ENCODE measurements at regions not wholly inside any gene's neighbourhood (a gene's known extent, or its start where the extent isn't known, plus 50 kb on each side); places are given as distances from the start of the nearest gene placed in this dataset.

DNA sequence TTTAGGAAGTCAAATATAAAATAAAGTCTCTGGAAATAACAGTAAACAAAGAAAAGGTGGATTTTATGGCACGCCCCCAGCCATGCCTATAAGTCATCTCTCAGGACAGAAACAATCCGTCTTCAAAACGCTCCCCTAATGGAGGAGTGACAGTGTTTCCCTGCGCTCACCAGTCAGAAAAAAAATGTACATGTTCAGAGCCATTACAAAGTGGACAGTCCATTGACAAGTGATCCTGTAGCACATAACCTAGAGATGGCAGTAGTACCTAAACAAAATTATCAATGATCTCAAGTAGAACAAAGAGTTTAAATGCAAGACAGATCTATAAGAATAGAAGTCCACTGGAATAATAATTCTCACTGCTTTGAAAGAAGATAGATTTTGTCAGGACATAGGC lies 891.7 kb upstream of the MIR17HG start:
- H3K27me3 ChIP-seq (ENCODE audit: insufficient read depth, low read length), result no peaks in the 10 kb centered on the region
- H3K9ac ChIP-seq (ENCODE audit: low read length), result no peak overlapping the region
- H3K4me1 ChIP-seq (ENCODE audit: control insufficient read depth in 1 of 2, insufficient read depth in 2 of 2, low read length in 2 of 2), result no peaks in the 10 kb centered on the region
- intact Hi-C loops (cut with micrococcal nuclease), result no loop called here
- ATAC-seq (no peak), DNase-seq (ENCODE audit: low read depth, low spot score) (no peak)
- no peaks in the 10 kb centered on the region for H4K20me1 ChIP-seq (ENCODE audit: insufficient read depth)
- no peak overlapping the region for H3K4me3 ChIP-seq (replicated peaks in 1 of 2; ENCODE audit: low read depth in 1 of 2, low read length in 2 of 2)
- no peak for TF ChIP-seq YY1 (IDR thresholded peaks at IDR 0.05; ENCODE audit: extremely low read depth, insufficient replicate concordance, low read depth, low read length)
- no peak for TF ChIP-seq ZFX (IDR thresholded peaks at IDR 0.05)
- TF ChIP-seq MAX (IDR thresholded peaks at IDR 0.05), result no peak
- TF ChIP-seq REST (IDR thresholded peaks at IDR 0.05; ENCODE audit: low read depth), result no peak
- TF ChIP-seq POLR2A (IDR thresholded peaks at IDR 0.05; ENCODE audit: borderline replicate concordance, extremely low read depth, insufficient read depth, insufficient read length), result no peak
- TF ChIP-seq JUND (IDR thresholded peaks at IDR 0.05), result no peak
- TF ChIP-seq EZH2phosphoT487 (IDR thresholded peaks at IDR 0.05; ENCODE audit: borderline replicate concordance), result no peak
- no peak for TF ChIP-seq POLR2AphosphoS5 (IDR thresholded peaks at IDR 0.05; ENCODE audit: low read depth, low read length)
- no peak overlapping the region for H3K4me2 ChIP-seq (ENCODE audit: low read length)
- no peak overlapping the region for H3K27ac ChIP-seq (ENCODE audit: low read depth, low read length)
- H3K36me3 ChIP-seq (ENCODE audit: control insufficient read depth in 1 of 2, insufficient read depth in 2 of 2, low read length in 2 of 2), result no peaks in the 10 kb centered on the region
- ChIA-PET CTCF (no interaction called here), RAD21 (ENCODE audit: low non-redundant PET in 1 of 2, low total read pairs in 2 of 2, uncharacterized antibody in 2 of 2, unreplicated experiment in 2 of 2) (no interaction called here), POLR2A (no interaction called here)
- no peaks in the 10 kb centered on the region for H3K79me2 ChIP-seq (ENCODE audit: insufficient read depth, low read length)
- no peaks in the 10 kb centered on the region for H3K9me2 ChIP-seq (ENCODE audit: insufficient read depth)
- H3K9me3 ChIP-seq (ENCODE audit: control insufficient read depth in 1 of 2, insufficient read depth in 1 of 2, low read depth in 1 of 2, low read length in 2 of 2), result peaks cover 0 to 4% of the 10 kb centered on the region in 2 experiments; a peak in 2 of 4 replicates
- no TSS peak for BruUV-seq (replicated peaks)
- no peak overlapping the region for H2AFZ ChIP-seq (ENCODE audit: low read depth, low read length, poor library complexity, severe bottlenecking)

Measured in HCT116 (cell line).